CD4-positive, CD25-positive, alpha-beta regulatory T cell (primary cell): ENCODE measurements at regions not wholly inside any gene's neighbourhood (a gene's known extent, or its start where the extent isn't known, plus 50 kb on each side); places are given as distances from the start of the nearest gene placed in this dataset.

Source experiments
- ATAC-seq, 2 donors: fragments of 150-1000 bp; cut with Tn5 transposase; one replicate each; pipeline ENCODE4 v1.10.0; 2021; ENCODE audit warnings: low read depth in 2 of 2, moderate number of reproducible peaks in 2 of 2, moderate library complexity in 1 of 2
- DNase-seq, 3 donors: peaks; one replicate each; pipeline versions ENCODE4 v3.0.0 to v3.0.0-alpha.2; 2012 to 2022; ENCODE audit warnings: mixed read lengths in 1 of 3
- H3K27ac ChIP-seq: one replicate; pipeline ENCODE4 v1.7.0; 2013; ENCODE audit warnings: mild to moderate bottlenecking, low read length; ENCODE audit not compliant: insufficient read depth, poor library complexity, severe bottlenecking
- H3K27me3 ChIP-seq: one replicate; pipeline ENCODE4 v1.7.0; 2013; ENCODE audit warnings: low read length; ENCODE audit not compliant: control insufficient read depth, insufficient read depth
- H3K36me3 ChIP-seq: one replicate; pipeline ENCODE4 v1.7.0; 2013; ENCODE audit warnings: mild to moderate bottlenecking, low read length, moderate library complexity; ENCODE audit not compliant: control insufficient read depth, insufficient read depth
- H3K4me1 ChIP-seq: 2 replicates; pipeline ENCODE4 v1.7.0; 2013; ENCODE audit warnings: mild to moderate bottlenecking, low read length; ENCODE audit not compliant: insufficient read depth, control insufficient read depth, poor library complexity, severe bottlenecking
- H3K4me3 ChIP-seq: one replicate; pipeline ENCODE4 v1.7.0; 2013; ENCODE audit warnings: low read depth, mild to moderate bottlenecking, low read length, moderate library complexity
- H3K9me3 ChIP-seq, 2 experiments: 1 replicate in 1 of 2; 2 replicates in 1 of 2; pipeline ENCODE4 v1.7.0; 2013; ENCODE audit warnings: low read length in 2 of 2, mild to moderate bottlenecking in 1 of 2, moderate library complexity in 1 of 2; ENCODE audit not compliant: control insufficient read depth in 2 of 2
- H3K27ac Mint-ChIP-seq, 3 donors: one replicate each; pipeline ENCODE4 v1.8.0; 2020 to 2022; ENCODE audit warnings: mild to moderate bottlenecking in 3 of 3, mixed read lengths in 3 of 3, moderate library complexity in 2 of 3
- H3K27me3 Mint-ChIP-seq: one replicate; pipeline ENCODE4 v1.8.0; 2022; ENCODE audit warnings: mild to moderate bottlenecking, mixed read lengths
- H3K36me3 Mint-ChIP-seq: one replicate; pipeline ENCODE4 v1.8.0; 2020; ENCODE audit warnings: mixed read lengths
- H3K4me1 Mint-ChIP-seq, 4 donors: one replicate each; pipeline ENCODE4 v1.8.0; 2020 to 2022; ENCODE audit warnings: mixed read lengths in 4 of 4, mild to moderate bottlenecking in 1 of 4
- H3K4me3 Mint-ChIP-seq, 4 donors: one replicate each; pipeline ENCODE4 v1.8.0; 2020 to 2022; ENCODE audit warnings: mild to moderate bottlenecking in 4 of 4, mixed read lengths in 4 of 4, moderate library complexity in 3 of 4
- H3K9me3 Mint-ChIP-seq, 7 donors: one replicate each; pipeline ENCODE4 v1.8.0; 2020 to 2022; ENCODE audit warnings: mixed read lengths in 7 of 7, mild to moderate bottlenecking in 3 of 7, moderate library complexity in 2 of 7

GRCh38 chr15:93505506-93505905 is 416.5 kb upstream of the RGMA start:
- Mint-ChIP-seq H3K4me3 (no peak overlapping the region), H3K27me3 (no peaks in the 10 kb centered on the region), H3K9me3 (no peaks in the 10 kb centered on the region), H3K27ac (no peak overlapping the region), H3K4me1 (no peaks in the 10 kb centered on the region), H3K36me3 (no peaks in the 10 kb centered on the region)
- ATAC-seq (no peak), DNase-seq (no peak)
- Histone ChIP-seq H3K27ac (no peak overlapping the region), H3K27me3 (no peaks in the 10 kb centered on the region), H3K4me3 (no peak overlapping the region), H3K9me3 (no peaks in the 10 kb centered on the region), H3K4me1 (no peaks in the 10 kb centered on the region), H3K36me3 (no peaks in the 10 kb centered on the region)

DNA sequence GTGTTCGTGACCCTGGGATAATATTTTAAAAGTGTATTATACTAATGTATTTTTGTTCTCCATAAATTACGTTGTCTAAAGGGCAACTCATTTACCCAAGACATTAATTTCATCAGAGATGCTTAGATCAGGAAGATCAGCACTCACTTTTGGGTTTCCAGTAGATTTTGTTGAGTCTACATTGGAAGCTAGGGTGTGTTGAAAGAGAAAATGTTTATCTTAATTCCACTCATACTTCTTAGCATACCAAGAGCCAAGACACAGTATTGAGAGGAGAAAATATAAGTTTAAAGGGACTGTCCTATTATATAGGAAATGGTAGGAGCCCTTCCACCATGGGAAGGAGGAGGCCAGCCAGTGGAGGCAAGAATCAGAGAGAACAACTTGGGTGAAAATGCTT is 412.9 kb upstream of the RGMA start:
- Histone ChIP-seq H3K9me3 (no peaks in the 10 kb centered on the region), H3K4me3 (no peak overlapping the region), H3K27me3 (no peaks in the 10 kb centered on the region), H3K27ac (no peak overlapping the region), H3K36me3 (no peaks in the 10 kb centered on the region), H3K4me1 (no peaks in the 10 kb centered on the region)
- ATAC-seq (no peak), DNase-seq (no peak)
- Mint-ChIP-seq H3K4me3 (no peak overlapping the region), H3K36me3 (no peaks in the 10 kb centered on the region), H3K4me1 (no peaks in the 10 kb centered on the region), H3K27ac (no peak overlapping the region), H3K27me3 (no peaks in the 10 kb centered on the region), H3K9me3 (peaks cover 0 to 5% (median 0%) of the 10 kb centered on the region in 7 donors)

DNA sequence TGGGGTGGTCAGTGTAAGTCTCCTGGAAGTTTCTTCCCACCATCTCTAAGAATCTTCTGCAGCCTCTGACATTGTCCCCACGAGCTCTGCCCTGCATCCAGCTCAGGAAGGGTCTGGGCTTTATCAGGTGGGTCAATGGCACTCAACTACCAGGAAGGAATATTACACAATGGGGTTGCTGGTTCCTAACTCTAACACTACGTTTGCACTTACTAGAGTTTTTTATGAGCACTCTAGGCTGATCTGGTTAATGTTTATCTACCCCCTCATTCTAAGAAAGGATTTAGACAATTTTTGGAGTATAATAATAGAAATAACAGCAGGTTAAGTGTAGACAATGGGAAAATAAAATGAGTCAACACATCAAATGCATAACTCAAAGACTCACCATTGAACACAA is 411.1 kb upstream of the RGMA start:
- no peaks in the 10 kb centered on the region for H3K36me3 ChIP-seq
- ATAC-seq (no peak), DNase-seq (no peak)
- H3K4me1 Mint-ChIP-seq: no peaks in the 10 kb centered on the region
- H3K4me1 ChIP-seq: no peaks in the 10 kb centered on the region
- no peaks in the 10 kb centered on the region for H3K9me3 ChIP-seq
- no peak overlapping the region for H3K27ac ChIP-seq
- H3K9me3 Mint-ChIP-seq: peaks cover 0 to 5% (median 0%) of the 10 kb centered on the region in 7 donors
- H3K36me3 Mint-ChIP-seq: no peaks in the 10 kb centered on the region
- H3K27me3 Mint-ChIP-seq: no peaks in the 10 kb centered on the region
- no peak overlapping the region for H3K4me3 ChIP-seq
- no peak overlapping the region for H3K4me3 Mint-ChIP-seq
- H3K27ac Mint-ChIP-seq: no peak overlapping the region
- no peaks in the 10 kb centered on the region for H3K27me3 ChIP-seq

- no peaks in the 10 kb centered on the region for H3K36me3 Mint-ChIP-seq
- Histone ChIP-seq H3K27ac (no peak overlapping the region), H3K4me3 (no peak overlapping the region), H3K9me3 (no peaks in the 10 kb centered on the region), H3K27me3 (no peaks in the 10 kb centered on the region), H3K36me3 (no peaks in the 10 kb centered on the region), H3K4me1 (no peaks in the 10 kb centered on the region)
- H3K4me3 Mint-ChIP-seq: no peak overlapping the region
- ATAC-seq: no peak
- DNase-seq: no peak
- no peak overlapping the region for H3K27ac Mint-ChIP-seq
- H3K27me3 Mint-ChIP-seq: no peaks in the 10 kb centered on the region
- H3K9me3 Mint-ChIP-seq: peaks cover 0 to 6% (median 0%) of the 10 kb centered on the region in 7 donors
- no peaks in the 10 kb centered on the region for H3K4me1 Mint-ChIP-seq
Observed at GRCh38 chr15:93497291-93497690, 408.3 kb upstream of the RGMA start.

GRCh38 chr15:93496888-93497287 is 407.9 kb upstream of the RGMA start:
- H3K27ac ChIP-seq: no peak overlapping the region
- no peaks in the 10 kb centered on the region for H3K4me1 ChIP-seq
- Mint-ChIP-seq H3K4me1 (no peaks in the 10 kb centered on the region), H3K27ac (peak overlapping the region in 1 of 3 donors; percentile 32), H3K9me3 (peaks cover 0 to 8% (median 0%) of the 10 kb centered on the region in 7 donors), H3K4me3 (no peak overlapping the region), H3K27me3 (no peaks in the 10 kb centered on the region), H3K36me3 (no peaks in the 10 kb centered on the region)
- H3K27me3 ChIP-seq: no peaks in the 10 kb centered on the region
- no peak overlapping the region for H3K4me3 ChIP-seq
- no peaks in the 10 kb centered on the region for H3K9me3 ChIP-seq
- DNase-seq (no peak), ATAC-seq (no peak)
- H3K36me3 ChIP-seq: no peaks in the 10 kb centered on the region

DNA sequence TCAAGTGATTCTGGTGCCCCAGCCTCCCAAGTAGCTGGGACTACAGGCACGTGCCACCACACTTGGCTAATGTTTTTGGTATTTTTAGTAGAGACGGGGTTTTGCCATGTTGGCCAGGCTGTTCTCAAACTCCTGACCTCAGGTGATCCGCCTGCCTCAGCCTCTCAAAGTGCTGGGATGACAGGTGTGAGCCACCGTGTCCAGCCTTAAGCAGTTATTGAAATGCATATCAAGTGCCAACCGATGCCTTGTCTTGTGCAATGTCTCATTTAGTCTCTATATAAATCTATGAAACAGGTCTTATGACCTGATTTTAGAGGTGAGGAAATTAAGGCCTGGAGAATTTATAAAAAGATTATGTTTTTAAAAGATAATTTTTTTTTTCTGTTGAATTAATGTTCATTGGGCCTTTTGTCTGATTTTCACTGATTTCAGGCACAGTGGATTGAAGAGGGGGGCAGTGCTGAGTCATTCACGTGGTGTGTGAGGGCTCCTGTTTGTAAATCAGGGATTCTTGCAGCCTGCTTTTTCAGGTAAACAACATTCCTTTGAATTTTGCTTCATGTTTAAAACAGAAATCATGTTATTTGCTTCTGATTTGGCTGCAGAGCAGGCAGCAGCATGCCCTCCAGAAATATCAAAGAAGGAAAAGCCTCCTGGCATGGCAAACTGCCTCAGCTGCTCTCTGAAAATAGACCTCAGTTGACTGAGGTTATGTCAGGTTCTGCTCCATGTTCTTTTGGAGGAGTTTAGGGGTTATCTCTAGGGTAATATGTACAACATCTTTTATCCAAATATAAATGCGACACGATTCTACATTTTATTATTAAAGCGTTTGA is 407.0 kb upstream of the RGMA start:
- DNase-seq: no peak
- ATAC-seq: no peak
- no peaks in the 10 kb centered on the region for H3K4me1 ChIP-seq

GRCh38 chr15:93493172-93493571 is 404.2 kb upstream of the RGMA start:
- Mint-ChIP-seq H3K27ac (no peak overlapping the region), H3K4me3 (no peak overlapping the region), H3K4me1 (no peaks in the 10 kb centered on the region), H3K36me3 (no peaks in the 10 kb centered on the region), H3K9me3 (peaks cover 0 to 8% (median 0%) of the 10 kb centered on the region in 7 donors), H3K27me3 (no peaks in the 10 kb centered on the region)
- no peak overlapping the region for H3K4me3 ChIP-seq
- H3K27me3 ChIP-seq: no peaks in the 10 kb centered on the region
- no peaks in the 10 kb centered on the region for H3K4me1 ChIP-seq
- no peaks in the 10 kb centered on the region for H3K9me3 ChIP-seq
- no peak for DNase-seq
- H3K27ac ChIP-seq: no peak overlapping the region
- no peaks in the 10 kb centered on the region for H3K36me3 ChIP-seq
- no peak for ATAC-seq

More for the DNA sequence above, 407.0 kb upstream of the RGMA start:
- Histone ChIP-seq H3K9me3 (no peaks in the 10 kb centered on the region), H3K27me3 (no peaks in the 10 kb centered on the region), H3K27ac (no peak overlapping the region), H3K4me3 (no peak overlapping the region), H3K36me3 (no peaks in the 10 kb centered on the region)
- H3K9me3 Mint-ChIP-seq: peaks cover 0 to 8% (median 0%) of the 10 kb centered on the region in 7 donors
- no peak overlapping the region for H3K27ac Mint-ChIP-seq
- no peak overlapping the region for H3K4me3 Mint-ChIP-seq
- H3K27me3 Mint-ChIP-seq: no peaks in the 10 kb centered on the region
- H3K4me1 Mint-ChIP-seq: no peaks in the 10 kb centered on the region
- no peaks in the 10 kb centered on the region for H3K36me3 Mint-ChIP-seq

- no peaks in the 10 kb centered on the region for H3K36me3 Mint-ChIP-seq
- no peak overlapping the region for H3K27ac ChIP-seq
- H3K27me3 ChIP-seq: no peaks in the 10 kb centered on the region
- no peak overlapping the region for H3K27ac Mint-ChIP-seq
- no peak for ATAC-seq
- H3K9me3 Mint-ChIP-seq: peaks cover 0 to 3% (median 0%) of the 10 kb centered on the region in 7 donors
- no peaks in the 10 kb centered on the region for H3K36me3 ChIP-seq
- no peaks in the 10 kb centered on the region for H3K27me3 Mint-ChIP-seq
- no peaks in the 10 kb centered on the region for H3K4me1 ChIP-seq
- no peaks in the 10 kb centered on the region for H3K9me3 ChIP-seq
- DNase-seq: no peak
- no peak overlapping the region for H3K4me3 ChIP-seq
- no peaks in the 10 kb centered on the region for H3K4me1 Mint-ChIP-seq
- no peak overlapping the region for H3K4me3 Mint-ChIP-seq
Observed at GRCh38 chr15:93491291-93491690, 402.3 kb upstream of the RGMA start.
